HG03575 (cell line): ENCODE measurements at regions not wholly inside any gene's neighbourhood (a gene's known extent, or its start where the extent isn't known, plus 50 kb on each side); places are given as distances from the start of the nearest gene placed in this dataset.
"Not testable (repeated sequence)": the region's sequence is repeated elsewhere in the genome, so short reads cannot be mapped to it uniquely, and the experiment has no call there.

Source experiments
- ATAC-seq: cut with Tn5 transposase; IDR thresholded peaks from one replicate; pipeline ENCODE4 v1.9.1; 2021; ENCODE audit not compliant: unreplicated experiment, insufficient number of reproducible peaks, low FRiP score; ENCODE audit errors: extremely low read depth

GRCh38 chrX:35557916-35558315, 240.2 kb upstream of the MAGEB16 start:
- no peak for ATAC-seq

DNA sequence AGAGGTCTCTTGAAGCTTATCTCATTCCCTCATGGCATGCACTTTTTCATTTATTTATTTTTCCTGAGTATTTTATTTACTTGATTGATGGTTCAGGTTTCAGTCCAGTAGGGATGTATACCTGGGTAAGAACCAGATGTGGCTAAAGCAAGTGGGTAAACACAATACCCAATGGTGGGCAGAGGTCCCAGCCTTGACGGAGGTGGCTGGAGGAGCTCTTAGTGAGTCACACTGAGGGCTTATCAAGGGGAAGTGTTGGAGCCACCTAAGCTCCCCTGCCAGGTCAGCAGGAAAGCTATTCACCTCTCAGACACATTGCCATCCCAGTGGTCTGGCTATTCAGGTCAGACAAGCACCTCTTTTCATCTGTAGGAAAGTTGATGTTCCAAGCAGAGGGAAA, 236.2 kb upstream of the MAGEB16 start:
- no peak for ATAC-seq

- no peak for ATAC-seq
Observed at GRCh38 chrX:35562395-35562794, 235.7 kb upstream of the MAGEB16 start.

DNA sequence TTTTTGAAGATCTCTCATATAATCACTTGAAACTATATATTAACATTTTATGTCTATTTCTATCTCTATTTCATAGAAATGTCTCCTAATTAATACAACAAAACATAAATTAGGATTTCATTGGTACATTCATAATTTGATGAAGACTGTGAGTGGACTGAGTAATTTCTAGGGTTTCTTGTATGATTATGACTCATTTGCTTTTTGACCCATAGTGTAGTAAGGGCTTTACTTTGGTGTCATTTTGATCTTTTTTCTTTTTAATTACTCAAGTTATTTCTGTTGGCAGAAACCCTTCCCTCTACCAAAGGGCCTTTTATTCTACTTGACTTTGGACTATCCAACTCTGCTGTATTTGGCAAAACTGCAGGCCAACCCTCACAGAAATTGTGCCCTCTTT, 207.9 kb upstream of the MAGEB16 start:
- ATAC-seq = no peak

DNA sequence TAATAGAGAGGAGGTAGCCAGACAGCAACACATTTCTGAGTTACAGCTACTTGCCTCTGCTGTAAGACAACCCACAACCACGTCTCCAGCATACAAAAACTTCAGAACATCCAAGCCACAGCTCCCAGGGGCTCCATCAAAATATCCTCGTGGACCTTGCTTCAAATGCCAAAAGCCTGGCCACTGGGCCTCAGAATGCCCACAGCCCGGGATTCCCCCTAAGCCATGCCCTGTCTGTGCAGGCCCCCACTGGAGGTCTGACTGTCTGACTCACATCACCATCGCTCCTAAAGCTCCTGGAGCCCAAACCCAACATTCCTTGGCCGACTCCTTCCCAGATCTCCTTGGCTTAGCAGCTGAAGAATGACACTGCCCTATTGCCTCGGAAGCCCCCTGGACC, 186.6 kb upstream of the MAGEB16 start:
- not testable (repeated sequence) for ATAC-seq

GRCh38 chrX:35617836-35618235, 180.3 kb upstream of the MAGEB16 start:
- ATAC-seq = no peak

- ATAC-seq = no peak
Observed at GRCh38 chrX:35622040-35622439, 176.1 kb upstream of the MAGEB16 start.

GRCh38 chrX:35622601-35623000, 175.5 kb upstream of the MAGEB16 start:
- ATAC-seq = no peak

GRCh38 chrX:35625714-35626113, 172.4 kb upstream of the MAGEB16 start:
- no peak for ATAC-seq

DNA sequence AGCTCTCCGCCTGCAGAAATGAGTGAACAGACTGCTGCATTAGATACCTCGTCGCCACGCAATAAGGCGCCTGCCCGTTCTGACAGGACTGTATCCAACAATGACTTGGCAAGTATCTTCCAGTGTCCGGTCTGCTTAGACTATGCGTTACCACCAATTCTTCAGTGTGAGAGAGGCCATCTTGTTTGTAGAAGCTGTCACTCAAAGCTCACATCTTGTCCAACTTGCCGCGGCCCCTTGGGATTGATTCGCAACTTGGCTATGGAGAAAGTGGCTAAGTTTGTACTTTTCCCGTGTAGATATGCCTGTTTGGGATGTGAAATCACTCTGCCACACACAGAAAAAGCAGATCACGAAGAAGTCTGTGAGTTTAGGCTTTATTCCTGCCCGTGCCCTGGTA, 172.0 kb upstream of the MAGEB16 start:
- no peak for ATAC-seq

DNA sequence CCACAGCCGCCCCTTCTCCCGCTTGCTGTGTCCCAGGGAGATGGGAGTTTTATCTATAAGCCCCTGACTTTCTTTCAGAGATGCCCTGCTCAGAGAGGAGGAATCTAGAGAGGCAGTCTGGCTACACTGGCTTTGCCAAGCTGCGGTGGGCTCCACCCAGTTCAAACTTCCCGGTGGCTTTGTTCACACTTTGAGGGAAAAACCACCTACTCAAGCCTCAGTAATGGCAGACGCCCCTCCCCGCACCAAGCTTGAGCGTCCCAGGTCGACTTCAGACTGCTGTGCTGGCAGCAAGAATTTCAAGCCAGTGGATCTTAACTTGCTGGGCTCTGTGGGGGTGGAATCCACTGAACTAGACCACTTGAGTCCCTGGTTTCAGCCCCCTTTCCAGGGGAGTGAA, 162.2 kb upstream of the MAGEB16 start:
- ATAC-seq = not testable (repeated sequence)

DNA sequence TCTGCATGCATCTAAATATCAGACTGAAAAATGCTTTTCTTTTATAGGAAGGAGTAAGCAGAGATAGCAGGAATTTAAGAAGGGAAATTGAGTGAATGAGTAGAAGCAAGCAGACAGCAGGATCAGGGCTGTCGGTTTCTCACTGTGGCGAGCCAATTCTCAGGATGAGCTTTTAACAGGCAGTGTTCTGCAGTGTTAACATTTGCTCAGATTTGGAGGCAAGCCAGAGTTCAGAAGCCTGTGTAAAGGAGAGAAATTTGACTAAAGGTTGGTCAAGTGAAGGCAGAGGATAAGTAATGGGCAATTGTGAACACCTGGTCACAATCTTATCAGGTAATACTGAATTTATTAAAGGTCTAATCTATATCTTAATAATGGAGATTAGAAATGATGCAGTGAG, 133.3 kb upstream of the MAGEB16 start:
- ATAC-seq = no peak

DNA sequence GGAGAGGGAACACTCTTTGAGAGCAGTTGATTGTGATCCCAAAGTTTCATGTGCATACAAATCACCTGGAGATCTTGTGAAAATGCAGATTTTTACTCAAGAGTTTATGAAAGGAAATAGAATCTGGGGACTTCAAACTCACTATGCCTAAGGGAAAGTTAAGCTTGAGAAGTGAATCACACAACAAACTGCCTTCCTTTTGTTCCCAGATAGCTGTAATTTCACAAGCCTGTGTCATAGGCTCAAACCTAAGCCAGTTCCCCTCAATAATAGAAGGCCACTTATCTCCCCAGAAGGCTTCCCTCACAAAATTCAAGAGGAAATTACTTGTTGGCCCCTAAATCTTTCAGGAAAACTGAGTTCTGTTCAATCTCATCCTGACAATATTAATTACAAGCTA, 132.8 kb upstream of the MAGEB16 start:
- no peak for ATAC-seq

- no peak for ATAC-seq
Observed at GRCh38 chrX:35670889-35671288, 127.3 kb upstream of the MAGEB16 start.

- ATAC-seq = no peak
Observed at GRCh38 chrX:35675151-35675550, 123.0 kb upstream of the MAGEB16 start.

DNA sequence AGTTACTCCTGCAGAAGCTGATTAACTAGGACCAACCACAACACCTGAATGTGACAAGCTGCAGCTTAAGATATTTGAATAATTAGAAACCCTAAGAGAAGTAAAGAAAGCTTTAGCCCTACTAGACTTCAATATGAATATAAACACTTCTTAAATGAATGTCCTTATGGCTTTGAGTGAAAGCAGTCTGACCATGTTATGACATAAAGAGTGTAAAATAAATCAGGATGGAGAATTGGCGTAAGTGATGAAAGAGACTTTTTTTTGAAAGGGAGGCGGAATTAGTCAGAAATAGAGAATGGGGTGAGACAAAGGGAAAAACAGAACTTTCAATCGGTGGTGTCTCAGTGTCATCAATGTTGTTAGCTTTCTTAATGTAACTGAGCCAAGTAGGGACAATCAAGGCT, 117.2 kb upstream of the MAGEB16 start:
- no peak for ATAC-seq

DNA sequence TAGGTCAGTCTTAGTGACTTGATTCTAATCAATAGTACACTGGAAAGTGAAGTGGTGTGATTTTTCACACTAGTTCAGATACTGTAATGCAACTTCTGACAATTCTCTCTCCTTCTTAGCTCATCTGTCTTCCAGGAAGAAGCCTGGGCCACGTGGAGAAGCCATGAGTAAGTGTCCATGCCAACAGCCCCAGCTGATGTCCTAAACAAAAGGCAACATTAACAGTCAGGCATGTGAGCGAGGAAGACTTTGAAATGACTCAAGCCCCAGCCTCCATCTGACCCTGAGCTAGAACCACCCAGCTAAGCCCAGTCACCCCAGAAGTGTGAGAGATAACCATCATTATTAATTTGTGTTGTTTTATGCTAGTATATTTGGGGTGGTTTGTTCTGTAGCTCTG, 115.7 kb upstream of the MAGEB16 start:
- ATAC-seq = no peak

GRCh38 chrX:35696760-35697234, 101.3 kb upstream of the MAGEB16 start:
- ATAC-seq = no peak

DNA sequence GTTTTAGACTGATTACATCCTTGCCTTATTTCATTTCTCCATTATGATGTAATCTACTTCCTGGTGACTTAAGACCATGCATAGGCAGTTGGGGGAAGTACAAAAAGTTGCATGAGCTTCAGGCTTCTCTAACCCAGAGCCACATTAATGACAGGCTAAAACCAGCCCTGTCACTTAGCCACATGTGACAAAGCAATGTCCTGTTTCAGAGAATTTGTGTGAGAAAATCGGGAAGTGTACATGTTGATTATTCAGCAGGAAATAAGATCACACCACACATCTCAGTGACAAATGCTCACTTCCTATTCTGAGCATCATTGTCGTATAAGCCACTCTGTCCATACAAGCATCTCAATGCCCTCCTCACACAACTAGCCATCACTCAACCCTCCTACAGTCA, 98.5 kb upstream of the MAGEB16 start:
- no peak for ATAC-seq

DNA sequence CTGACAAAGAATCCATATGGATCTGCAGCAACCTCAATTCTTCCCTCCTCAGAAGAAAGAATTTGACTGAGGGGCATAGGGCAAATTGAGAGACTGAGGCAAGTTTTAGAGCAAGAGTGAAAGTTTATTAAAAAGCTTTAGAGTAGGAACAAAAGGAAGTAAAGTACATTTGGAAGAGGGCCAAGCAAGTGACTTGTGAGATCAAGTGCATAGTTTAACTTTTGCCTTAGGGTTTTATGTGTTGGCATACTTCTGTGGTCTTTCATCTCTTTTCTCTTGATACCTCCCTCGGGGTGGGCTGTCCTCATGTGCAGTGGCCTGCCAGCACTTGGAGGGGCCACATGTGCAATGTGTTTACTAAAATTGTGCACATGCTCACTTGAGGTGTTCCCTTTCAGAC, 98.0 kb upstream of the MAGEB16 start:
- ATAC-seq = no peak

GRCh38 chrX:35711281-35711680, 86.9 kb upstream of the MAGEB16 start:
- ATAC-seq = no peak

DNA sequence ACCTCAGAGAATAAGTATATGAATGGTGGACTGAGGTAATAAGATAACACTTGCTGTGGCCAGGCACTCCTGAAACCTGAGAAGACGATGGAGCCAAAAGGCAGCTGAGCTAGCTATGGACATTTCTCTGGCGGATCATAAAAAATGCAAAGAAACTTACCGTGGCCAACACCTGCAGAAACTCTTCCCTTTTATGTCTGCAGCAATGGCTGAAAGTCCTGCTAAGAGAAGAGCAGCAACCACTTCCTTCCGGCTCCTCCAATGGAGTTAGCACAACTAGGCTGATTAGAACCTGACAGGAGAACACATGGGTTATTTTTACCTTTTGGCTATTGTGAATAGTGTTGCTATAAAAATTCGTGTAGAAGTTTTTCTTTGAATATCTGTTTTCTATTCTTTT, 76.0 kb upstream of the MAGEB16 start:
- ATAC-seq = no peak
